ENCODE measurements at regions not wholly inside any gene's neighbourhood (a gene's known extent, or its start where the extent isn't known, plus 50 kb on each side); places are given as distances from the start of the nearest gene placed in this dataset.

DNA sequence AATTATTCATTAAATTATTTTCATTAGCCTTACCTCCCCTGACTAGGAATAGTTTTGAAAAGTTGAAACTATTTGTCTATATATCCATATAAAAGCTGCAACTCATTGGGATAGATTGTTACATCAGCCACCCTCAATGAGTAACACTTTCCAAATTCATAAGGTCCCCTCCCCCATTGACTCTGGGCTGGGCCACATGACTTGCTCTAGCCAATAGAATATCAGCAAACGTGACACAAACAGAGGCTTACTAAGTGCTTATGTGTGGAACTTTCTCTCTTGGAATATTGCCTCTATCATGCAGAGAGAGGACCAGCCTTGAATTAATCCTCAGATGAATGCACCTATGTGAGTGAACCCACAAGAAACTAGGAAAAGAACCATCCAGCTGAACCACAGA is 213.7 kb downstream of the CCDC59 start:
- TF ChIP-seq CTCF (IDR thresholded peaks at IDR 0.05; ENCODE audit: low read length) (no peak), EZH2phosphoT487 (IDR thresholded peaks at IDR 0.05; ENCODE audit: low read length) (no peak), EZH2 (optimal IDR thresholded peaks at IDR 0.05; ENCODE audit: low read depth, low read length) (no peak)

All from MM.1S (cell line).